ENCODE measurements at regions not wholly inside any gene's neighbourhood (a gene's known extent, or its start where the extent isn't known, plus 50 kb on each side); places are given as distances from the start of the nearest gene placed in this dataset.

GRCh38 chr1:25055961-25056360, 125.9 kb upstream of the RUNX3 start:
- CTCF ChIA-PET, result no interaction called here
- POLR2A ChIA-PET, result interaction anchor here (0.5 kb wide), 1 partner anchor 129 kb away, joined by 3 read pairs; no protein-coding TSS in a partner anchor
- no peak overlapping the region for H2AFZ ChIP-seq (ENCODE audit: insufficient read depth, low read depth, low read length, poor library complexity, severe bottlenecking)
- H3K27me3 Mint-ChIP-seq, result peaks cover 35% of the 10 kb centered on the region
- WGBS (ENCODE audit: insufficient coverage), result 86% methylated on average over 5 of the region's 5 CpGs
- intact Hi-C loops (cut with micrococcal nuclease), result no loop called here
- no peak overlapping the region for H3K9ac ChIP-seq (ENCODE audit: low read length)
- no peaks in the 10 kb centered on the region for H3K4me1 Mint-ChIP-seq
- no peak overlapping the region for H3K27ac Mint-ChIP-seq
- no peak overlapping the region for H3K4me3 ChIP-seq (ENCODE audit: control extremely low read depth in 1 of 5, extremely low read depth in 1 of 5, insufficient read depth in 1 of 5, low read depth in 2 of 5, low read length in 4 of 5)
- no peaks in the 10 kb centered on the region for H3K9me3 ChIP-seq (ENCODE audit: control extremely low read depth in 1 of 3, control insufficient read depth in 2 of 3, insufficient read depth in 1 of 3, low read length in 2 of 3)
- H3K9me3 Mint-ChIP-seq (ENCODE audit: insufficient read depth), result no peaks in the 10 kb centered on the region
- ATAC-seq (ENCODE audit: low read depth), result no peak
- no peak overlapping the region for H3K4me2 ChIP-seq (replicated peaks; ENCODE audit: low read depth, low read length, poor library complexity, severe bottlenecking)
- no peak overlapping the region for H3K27ac ChIP-seq (ENCODE audit: low read length in 2 of 2)
- no peaks in the 10 kb centered on the region for H4K20me1 ChIP-seq (ENCODE audit: control insufficient read depth, insufficient read depth, low read length, poor library complexity, severe bottlenecking)
- TF ChIP-seq EZH2 (IDR thresholded peaks at IDR 0.05; ENCODE audit: borderline replicate concordance, insufficient read depth, low read depth, low read length, poor library complexity, severe bottlenecking) (no peak), CTCF (IDR thresholded peaks at IDR 0.05) (no peak)
- H3K36me3 ChIP-seq (replicated peaks in 1 of 2; ENCODE audit: control extremely low read depth in 1 of 2, control insufficient read depth in 1 of 2, extremely low read depth in 1 of 2, insufficient read depth in 2 of 2, low read length in 1 of 2), result no peaks in the 10 kb centered on the region
- no peaks in the 10 kb centered on the region for H3K4me1 ChIP-seq (ENCODE audit: control insufficient read depth in 2 of 2, insufficient read depth in 2 of 2, low read length in 2 of 2)
- no peaks in the 10 kb centered on the region for H3K79me2 ChIP-seq (ENCODE audit: control insufficient read depth, insufficient read depth, low read length)
- no peak overlapping the region for H3K4me3 Mint-ChIP-seq
- peaks cover 0 to 21% (median 5%) of the 10 kb centered on the region in 4 experiments for H3K27me3 ChIP-seq (replicated peaks in 1 of 4; ENCODE audit: control extremely low read depth in 1 of 4, control insufficient read depth in 3 of 4, insufficient read depth in 4 of 4, low read length in 3 of 4)
- no peak for DNase-seq

- H3K4me3 ChIP-seq (ENCODE audit: control extremely low read depth in 1 of 5, extremely low read depth in 1 of 5, insufficient read depth in 1 of 5, low read depth in 2 of 5, low read length in 4 of 5), result no peak overlapping the region
- H3K36me3 ChIP-seq (replicated peaks in 1 of 2; ENCODE audit: control extremely low read depth in 1 of 2, control insufficient read depth in 1 of 2, extremely low read depth in 1 of 2, insufficient read depth in 2 of 2, low read length in 1 of 2), result no peaks in the 10 kb centered on the region
- H3K4me1 ChIP-seq (ENCODE audit: control insufficient read depth in 2 of 2, insufficient read depth in 2 of 2, low read length in 2 of 2), result no peaks in the 10 kb centered on the region
- ChIA-PET CTCF (no interaction called here), POLR2A (no interaction called here)
- Mint-ChIP-seq H3K4me3 (no peak overlapping the region), H3K9me3 (ENCODE audit: insufficient read depth) (no peaks in the 10 kb centered on the region), H3K27ac (no peak overlapping the region), H3K27me3 (peaks cover 38% of the 10 kb centered on the region), H3K4me1 (no peaks in the 10 kb centered on the region)
- H3K79me2 ChIP-seq (ENCODE audit: control insufficient read depth, insufficient read depth, low read length), result no peaks in the 10 kb centered on the region
- no peaks in the 10 kb centered on the region for H4K20me1 ChIP-seq (ENCODE audit: control insufficient read depth, insufficient read depth, low read length, poor library complexity, severe bottlenecking)
- no peak for ATAC-seq (ENCODE audit: low read depth)
- H2AFZ ChIP-seq (ENCODE audit: insufficient read depth, low read depth, low read length, poor library complexity, severe bottlenecking), result no peak overlapping the region
- no peak overlapping the region for H3K27ac ChIP-seq (ENCODE audit: low read length in 2 of 2)
- WGBS (ENCODE audit: insufficient coverage), result 93% methylated on average over 13 of the region's 13 CpGs
- peaks cover 0 to 21% (median 5%) of the 10 kb centered on the region in 4 experiments for H3K27me3 ChIP-seq (replicated peaks in 1 of 4; ENCODE audit: control extremely low read depth in 1 of 4, control insufficient read depth in 3 of 4, insufficient read depth in 4 of 4, low read length in 3 of 4)
- no peak for DNase-seq
- intact Hi-C loops (cut with micrococcal nuclease), result no loop called here
- TF ChIP-seq EZH2 (IDR thresholded peaks at IDR 0.05; ENCODE audit: borderline replicate concordance, insufficient read depth, low read depth, low read length, poor library complexity, severe bottlenecking) (no peak), CTCF (IDR thresholded peaks at IDR 0.05) (no peak)
- no peaks in the 10 kb centered on the region for H3K9me3 ChIP-seq (ENCODE audit: control extremely low read depth in 1 of 3, control insufficient read depth in 2 of 3, insufficient read depth in 1 of 3, low read length in 2 of 3)
- no peak overlapping the region for H3K9ac ChIP-seq (ENCODE audit: low read length)
- H3K4me2 ChIP-seq (replicated peaks; ENCODE audit: low read depth, low read length, poor library complexity, severe bottlenecking), result no peak overlapping the region
Observed at GRCh38 chr1:25055324-25055780, 125.3 kb upstream of the RUNX3 start.
